ENCODE measurements at regions not wholly inside any gene's neighbourhood (a gene's known extent, or its start where the extent isn't known, plus 50 kb on each side); places are given as distances from the start of the nearest gene placed in this dataset.

GRCh38 chr14:29461506-29461905 lies 466.1 kb downstream of the PRKD1 start:
- TF ChIP-seq GABPA (IDR thresholded peaks at IDR 0.05; ENCODE audit: low read depth): no peak
- TF ChIP-seq CTCF (IDR thresholded peaks at IDR 0.05; ENCODE audit: insufficient read depth, low read length): no peak
- TF ChIP-seq REST (IDR thresholded peaks at IDR 0.05; ENCODE audit: insufficient replicate concordance, low read depth): no peak
